GM23338 (cell line): ENCODE measurements at regions not wholly inside any gene's neighbourhood (a gene's known extent, or its start where the extent isn't known, plus 50 kb on each side); places are given as distances from the start of the nearest gene placed in this dataset.

Experiments
- ATAC-seq: fragments of 200-7000 bp; cut with Tn5 transposase; 3 replicates; pipeline ENCODE4 v1.9.1; 2020
- DNase-seq: peaks from one replicate; pipeline ENCODE4 v3.0.0-alpha.2; 2015; ENCODE audit warnings: low spot score
- H2AFZ ChIP-seq: fragments of 200-600 bp; sonication (generic); 2 replicates; pipeline ENCODE4 v1.8.0; 2016; ENCODE audit warnings: antibody characterized with exemption, mild to moderate bottlenecking, moderate library complexity
- H3F3A ChIP-seq: fragments of 200-600 bp; sonication (generic); replicated peaks from 2 replicates; pipeline ENCODE4 v1.8.0; 2017; ENCODE audit warnings: antibody characterized with exemption, mixed run types, low read depth
- H3K27ac ChIP-seq: fragments of 200-600 bp; sonication (generic); 2 replicates; pipeline ENCODE4 v1.6.1; 2016; ENCODE audit warnings: low read depth
- H3K27me3 ChIP-seq: fragments of 200-600 bp; sonication (generic); 2 replicates; pipeline ENCODE4 v1.8.0; 2016; ENCODE audit warnings: mild to moderate bottlenecking, mixed run types, moderate library complexity; ENCODE audit not compliant: insufficient read depth
- H3K36me3 ChIP-seq: fragments of 200-600 bp; sonication (generic); 2 replicates; pipeline ENCODE4 v1.8.0; 2016; ENCODE audit warnings: mild to moderate bottlenecking; ENCODE audit not compliant: insufficient read depth
- H3K4me1 ChIP-seq: fragments of 200-600 bp; sonication (generic); 2 replicates; pipeline ENCODE4 v1.8.0; 2016; ENCODE audit warnings: mild to moderate bottlenecking, moderate library complexity; ENCODE audit not compliant: insufficient read depth
- H3K4me2 ChIP-seq: fragments of 200-600 bp; sonication (generic); 2 replicates; pipeline ENCODE4 v1.7.1; 2017; ENCODE audit warnings: mixed run types
- H3K4me3 ChIP-seq: fragments of 200-600 bp; sonication (generic); 2 replicates; pipeline ENCODE4 v1.6.1; 2016; ENCODE audit warnings: mixed run types
- H3K79me2 ChIP-seq: fragments of 200-600 bp; sonication (generic); replicated peaks from 2 replicates; pipeline ENCODE4 v1.8.0; 2017; ENCODE audit warnings: mild to moderate bottlenecking; ENCODE audit not compliant: insufficient read depth
- H3K9me2 ChIP-seq: fragments of 200-600 bp; sonication (generic); 2 replicates; pipeline ENCODE4 v1.8.0; 2017; ENCODE audit not compliant: insufficient read depth
- H4K20me1 ChIP-seq: fragments of 200-600 bp; sonication (generic); replicated peaks from 2 replicates; pipeline ENCODE4 v1.8.0; 2017; ENCODE audit warnings: mild to moderate bottlenecking; ENCODE audit not compliant: insufficient read depth
- H3K27ac Mint-ChIP-seq: 2 replicates; pipeline ENCODE4 v1.8.0; 2020; ENCODE audit warnings: inconsistent platforms, mild to moderate bottlenecking, moderate library complexity, mixed read lengths
- H3K27me3 Mint-ChIP-seq: 3 replicates; pipeline ENCODE4 v1.8.0; 2022; ENCODE audit warnings: low read depth, mild to moderate bottlenecking, moderate library complexity, mixed read lengths, inconsistent platforms; ENCODE audit not compliant: insufficient read depth, poor library complexity
- H3K36me3 Mint-ChIP-seq: 3 replicates; pipeline ENCODE4 v1.8.0; 2021; ENCODE audit warnings: low read depth, mild to moderate bottlenecking, inconsistent platforms, moderate library complexity, mixed read lengths
- H3K4me1 Mint-ChIP-seq: 3 replicates; pipeline ENCODE4 v1.8.0; 2020; ENCODE audit warnings: mild to moderate bottlenecking, inconsistent platforms, mixed read lengths
- H3K4me3 Mint-ChIP-seq: 3 replicates; pipeline ENCODE4 v1.8.0; 2021; ENCODE audit warnings: moderate library complexity, mild to moderate bottlenecking, inconsistent platforms, mixed read lengths
- H3K9me3 Mint-ChIP-seq: 3 replicates; pipeline ENCODE4 v1.8.0; 2020; ENCODE audit warnings: moderate library complexity, mild to moderate bottlenecking, inconsistent platforms, mixed read lengths
- EZH2 ChIP-seq: fragments of 200-600 bp; sonication (generic); IDR thresholded peaks from one replicate; pipeline ENCODE4 v1.8.0; 2017; ENCODE audit warnings: antibody characterized with exemption, mild to moderate bottlenecking, low read depth; ENCODE audit not compliant: unreplicated experiment
- EZH2phosphoT487 ChIP-seq: fragments of 200-600 bp; sonication (generic); IDR thresholded peaks from one replicate; pipeline ENCODE4 v1.8.1; 2018; ENCODE audit warnings: antibody characterized with exemption; ENCODE audit not compliant: unreplicated experiment
- JUNB ChIP-seq: IDR thresholded peaks from one replicate; pipeline ENCODE4 v1.6.1; 2016; ENCODE audit warnings: antibody characterized with exemption; ENCODE audit not compliant: unreplicated experiment
- STAT1 ChIP-seq: IDR thresholded peaks from one replicate; pipeline ENCODE4 v1.6.1; 2016; ENCODE audit warnings: antibody characterized with exemption; ENCODE audit not compliant: unreplicated experiment
- ZNF331 ChIP-seq: fragments of 250-450 bp; sonication (Bioruptor Pico); IDR thresholded peaks from 2 replicates; pipeline ENCODE4 v1.5.0; 2020; ENCODE audit warnings: low read depth, mild to moderate bottlenecking, moderate library complexity
- TF ChIP-seq, protein P1 (sequence below), 2 experiments: fragments of 200-600 bp in 1 of 2; sonication (generic) in 1 of 2; conservative IDR thresholded peaks; 2 replicates each; pipeline versions ENCODE4 v1.5.1 to v1.6.1; 2016 to 2017; ENCODE audit warnings: antibody characterized with exemption in 2 of 2, low read depth in 2 of 2, mild to moderate bottlenecking in 2 of 2, moderate library complexity in 1 of 2
- TF ChIP-seq, protein P2 (sequence below): IDR thresholded peaks from 2 replicates; pipeline ENCODE4 v1.6.1; 2016; ENCODE audit warnings: antibody characterized with exemption

DNA sequence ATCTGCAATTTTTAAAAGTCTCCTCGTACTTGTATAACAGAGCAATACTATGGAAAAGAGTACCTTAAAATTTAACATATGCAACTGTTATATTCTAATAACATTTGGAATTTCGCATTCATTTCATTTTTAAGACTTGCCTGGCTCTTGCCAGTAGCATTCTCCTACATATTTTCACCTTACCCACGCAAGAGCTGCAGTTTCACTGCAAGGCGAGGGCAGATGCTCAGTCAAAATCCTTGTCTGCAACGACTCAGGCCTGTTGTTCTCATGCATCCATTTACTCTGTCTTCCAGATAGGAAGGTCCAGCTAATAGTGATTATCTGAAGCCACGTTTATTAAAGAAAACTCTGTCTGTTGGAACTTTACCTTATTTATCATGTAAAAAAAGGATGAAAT lies 227.0 kb upstream of the RFC3 start:
- H3K36me3 Mint-ChIP-seq, result no peaks in the 10 kb centered on the region
- H2AFZ ChIP-seq, result no peak overlapping the region
- DNase-seq, result no peak

DNA sequence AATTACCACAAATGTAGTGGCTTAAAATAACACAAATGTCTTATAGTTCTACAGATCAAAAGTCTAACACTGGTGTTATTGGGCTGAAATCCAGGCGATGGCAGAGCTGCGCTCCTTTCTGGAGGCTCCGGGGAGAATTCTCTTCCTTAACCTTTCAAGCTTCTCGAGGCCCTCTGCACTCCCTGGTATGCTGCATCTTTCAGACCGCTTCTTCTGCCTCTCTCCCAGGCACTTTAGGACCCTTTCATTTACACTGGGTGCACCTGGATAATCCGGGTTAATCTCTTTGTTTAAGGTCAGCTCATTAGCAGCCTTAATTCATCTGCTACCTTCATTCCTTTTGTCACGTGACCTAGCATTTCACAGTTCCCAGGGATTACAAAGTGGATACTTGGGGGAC lies 211.3 kb upstream of the RFC3 start:
- H2AFZ ChIP-seq, result peak overlapping the region; percentile 80; the same call in 1 of the 2 replicates
- Mint-ChIP-seq H3K4me3 (no peak overlapping the region), H3K36me3 (no peaks in the 10 kb centered on the region; the same call in 1 of the 3 replicates), H3K9me3 (peaks cover 14% of the 10 kb centered on the region; the same call in 2 of the 3 replicates), H3K27ac (no peak overlapping the region), H3K4me1 (peaks cover 10% of the 10 kb centered on the region), H3K27me3 (peaks cover 1% of the 10 kb centered on the region)
- ATAC-seq (peak; percentile 67), DNase-seq (peak; percentile 59)
- no peak overlapping the region for H3K27ac ChIP-seq
- H3F3A ChIP-seq, result no peaks in the 10 kb centered on the region
- no peaks in the 10 kb centered on the region for H4K20me1 ChIP-seq
- no peak overlapping the region for H3K4me2 ChIP-seq
- no peaks in the 10 kb centered on the region for H3K4me1 ChIP-seq
- no peaks in the 10 kb centered on the region for H3K36me3 ChIP-seq
- H3K27me3 ChIP-seq, result no peaks in the 10 kb centered on the region
- no peaks in the 10 kb centered on the region for H3K9me2 ChIP-seq
- H3K79me2 ChIP-seq, result no peaks in the 10 kb centered on the region
- no peak overlapping the region for H3K4me3 ChIP-seq
- TF ChIP-seq STAT1, result no peak
- TF ChIP-seq, protein P1, sequence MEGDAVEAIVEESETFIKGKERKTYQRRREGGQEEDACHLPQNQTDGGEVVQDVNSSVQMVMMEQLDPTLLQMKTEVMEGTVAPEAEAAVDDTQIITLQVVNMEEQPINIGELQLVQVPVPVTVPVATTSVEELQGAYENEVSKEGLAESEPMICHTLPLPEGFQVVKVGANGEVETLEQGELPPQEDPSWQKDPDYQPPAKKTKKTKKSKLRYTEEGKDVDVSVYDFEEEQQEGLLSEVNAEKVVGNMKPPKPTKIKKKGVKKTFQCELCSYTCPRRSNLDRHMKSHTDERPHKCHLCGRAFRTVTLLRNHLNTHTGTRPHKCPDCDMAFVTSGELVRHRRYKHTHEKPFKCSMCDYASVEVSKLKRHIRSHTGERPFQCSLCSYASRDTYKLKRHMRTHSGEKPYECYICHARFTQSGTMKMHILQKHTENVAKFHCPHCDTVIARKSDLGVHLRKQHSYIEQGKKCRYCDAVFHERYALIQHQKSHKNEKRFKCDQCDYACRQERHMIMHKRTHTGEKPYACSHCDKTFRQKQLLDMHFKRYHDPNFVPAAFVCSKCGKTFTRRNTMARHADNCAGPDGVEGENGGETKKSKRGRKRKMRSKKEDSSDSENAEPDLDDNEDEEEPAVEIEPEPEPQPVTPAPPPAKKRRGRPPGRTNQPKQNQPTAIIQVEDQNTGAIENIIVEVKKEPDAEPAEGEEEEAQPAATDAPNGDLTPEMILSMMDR (conservative IDR thresholded peaks at IDR 0.05; ENCODE audit: low read depth in 2 of 2), result peak; percentile 37 to 45

More for the DNA sequence above, 227.0 kb upstream of the RFC3 start:
- H3K36me3 ChIP-seq, result no peaks in the 10 kb centered on the region
- no peak overlapping the region for H3K4me2 ChIP-seq
- H3K27ac ChIP-seq, result no peak overlapping the region
- H3K4me1 ChIP-seq, result no peaks in the 10 kb centered on the region
- no peak for ATAC-seq
- no peak overlapping the region for H3K4me3 Mint-ChIP-seq
- H3K27me3 ChIP-seq, result no peaks in the 10 kb centered on the region
- 0 out of 2 replicates have a peak, but pooled peaks cover 5% of the 10 kb centered on the region for H3K9me2 ChIP-seq
- H3K79me2 ChIP-seq, result no peaks in the 10 kb centered on the region
- H3F3A ChIP-seq, result no peaks in the 10 kb centered on the region
- H3K4me1 Mint-ChIP-seq, result no peaks in the 10 kb centered on the region
- no peaks in the 10 kb centered on the region for H4K20me1 ChIP-seq
- H3K27ac Mint-ChIP-seq, result no peak overlapping the region
- no peaks in the 10 kb centered on the region for H3K27me3 Mint-ChIP-seq
- no peaks in the 10 kb centered on the region for H3K9me3 Mint-ChIP-seq
- no peak for TF ChIP-seq STAT1
- no peak for TF ChIP-seq JUNB
- TF ChIP-seq, protein P1 (conservative IDR thresholded peaks at IDR 0.05; ENCODE audit: low read depth in 2 of 2), result no peak
- no peak for TF ChIP-seq EZH2
- TF ChIP-seq EZH2phosphoT487, result no peak
- TF ChIP-seq, protein P2, sequence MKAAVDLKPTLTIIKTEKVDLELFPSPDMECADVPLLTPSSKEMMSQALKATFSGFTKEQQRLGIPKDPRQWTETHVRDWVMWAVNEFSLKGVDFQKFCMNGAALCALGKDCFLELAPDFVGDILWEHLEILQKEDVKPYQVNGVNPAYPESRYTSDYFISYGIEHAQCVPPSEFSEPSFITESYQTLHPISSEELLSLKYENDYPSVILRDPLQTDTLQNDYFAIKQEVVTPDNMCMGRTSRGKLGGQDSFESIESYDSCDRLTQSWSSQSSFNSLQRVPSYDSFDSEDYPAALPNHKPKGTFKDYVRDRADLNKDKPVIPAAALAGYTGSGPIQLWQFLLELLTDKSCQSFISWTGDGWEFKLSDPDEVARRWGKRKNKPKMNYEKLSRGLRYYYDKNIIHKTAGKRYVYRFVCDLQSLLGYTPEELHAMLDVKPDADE, result no peak
- TF ChIP-seq ZNF331 (CRISPR knock-in tag), result no peak
- no peak overlapping the region for H3K4me3 ChIP-seq
